Stimulated activated CD4-positive, alpha-beta T cell treated with anti-CD3 and anti-CD28 coated beads, Interleukin-12 subunit alpha, Interleukin-12 subunit beta, amount 100 ng/mL, for 24 hours (primary cell): ENCODE measurements at regions not wholly inside any gene's neighbourhood (a gene's known extent, or its start where the extent isn't known, plus 50 kb on each side); places are given as distances from the start of the nearest gene placed in this dataset.

Source experiments
- DNase-seq, 2 experiments: peaks; one replicate each; pipeline ENCODE4 v3.0.0-alpha.2; 2020; ENCODE audit warnings: low read depth in 2 of 2

DNA sequence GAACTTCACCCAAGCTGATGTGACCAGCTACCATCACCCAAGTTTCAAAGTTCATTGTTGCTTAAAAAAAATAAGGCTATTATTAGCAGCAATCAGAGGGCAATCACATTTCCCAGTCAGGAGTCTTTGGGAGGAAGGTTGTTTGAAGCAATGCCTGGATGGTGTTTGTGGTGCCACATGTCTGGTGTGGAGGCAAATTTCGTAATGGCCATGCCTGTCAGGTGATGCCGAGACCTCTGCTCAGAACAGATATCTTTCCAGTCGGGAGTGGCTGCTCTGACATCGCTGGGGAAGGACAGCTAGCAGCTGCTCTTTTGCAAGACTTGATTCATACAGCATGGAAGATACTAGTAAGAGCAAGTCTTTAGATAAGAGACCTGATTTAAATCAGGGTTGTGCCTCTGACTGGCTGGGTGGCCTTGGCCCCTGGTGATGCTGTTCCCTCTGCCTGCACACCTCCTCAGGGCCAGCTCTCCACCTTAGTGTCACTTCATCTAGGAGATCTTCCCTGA, 187.8 kb upstream of the JUN start:
- DNase-seq: no peak

DNA sequence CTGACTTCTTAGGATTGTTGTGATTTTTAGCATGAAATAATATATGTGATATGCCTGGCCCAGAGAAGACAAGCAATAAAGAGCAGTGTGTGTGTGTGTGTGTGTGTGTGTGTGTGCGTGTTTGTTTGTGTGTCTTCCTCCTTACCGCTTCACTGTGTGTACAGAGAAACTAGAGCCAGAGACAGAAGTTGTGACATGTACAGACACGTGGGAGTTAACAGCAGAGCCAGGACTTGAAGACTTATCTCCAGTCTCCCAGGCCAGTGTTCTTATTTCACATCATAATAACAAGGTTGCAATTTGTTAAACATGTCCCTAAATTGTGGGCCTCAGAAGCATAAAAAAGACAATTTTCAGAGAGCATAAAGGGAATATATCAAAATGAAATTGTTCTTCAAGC, 192.0 kb upstream of the JUN start:
- no peak for DNase-seq

DNA sequence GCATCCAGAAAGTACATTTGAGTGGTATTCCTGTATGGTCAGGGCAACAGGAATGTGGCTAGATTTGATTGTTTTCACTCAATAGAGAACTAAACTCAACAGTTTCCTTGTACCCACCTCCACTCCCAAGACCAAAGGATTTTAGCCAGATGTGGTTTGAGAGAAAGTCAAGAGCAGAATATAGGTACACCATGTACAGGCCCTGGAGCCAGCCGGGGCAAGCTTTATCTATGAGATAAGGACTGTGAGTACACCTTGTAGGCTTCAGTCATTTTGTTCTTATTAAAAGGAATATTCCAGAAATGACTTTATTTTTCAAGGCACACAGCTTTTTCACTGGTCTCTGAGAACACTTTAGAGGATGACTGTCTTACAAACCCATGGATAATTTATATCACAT, 192.4 kb upstream of the JUN start:
- no peak for DNase-seq

DNA sequence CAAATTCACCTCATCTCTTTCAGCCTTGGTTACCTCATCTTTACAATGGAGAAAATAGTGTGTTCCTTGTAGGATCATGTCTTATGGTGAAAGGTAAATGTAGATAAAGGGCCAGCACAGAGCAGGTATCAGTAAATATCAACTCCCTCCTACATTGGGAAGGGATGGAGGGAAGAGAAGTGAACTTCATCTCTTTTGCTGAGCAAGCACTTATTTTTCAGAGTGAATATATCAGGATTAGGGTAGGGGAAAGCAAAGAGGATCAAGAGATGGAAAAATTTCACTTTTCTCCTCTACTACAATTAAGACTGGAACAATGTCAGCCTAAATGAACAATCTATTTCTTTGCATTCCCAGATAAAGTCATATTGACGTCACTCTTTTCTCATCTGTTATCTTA, 193.8 kb upstream of the JUN start:
- no peak for DNase-seq

DNA sequence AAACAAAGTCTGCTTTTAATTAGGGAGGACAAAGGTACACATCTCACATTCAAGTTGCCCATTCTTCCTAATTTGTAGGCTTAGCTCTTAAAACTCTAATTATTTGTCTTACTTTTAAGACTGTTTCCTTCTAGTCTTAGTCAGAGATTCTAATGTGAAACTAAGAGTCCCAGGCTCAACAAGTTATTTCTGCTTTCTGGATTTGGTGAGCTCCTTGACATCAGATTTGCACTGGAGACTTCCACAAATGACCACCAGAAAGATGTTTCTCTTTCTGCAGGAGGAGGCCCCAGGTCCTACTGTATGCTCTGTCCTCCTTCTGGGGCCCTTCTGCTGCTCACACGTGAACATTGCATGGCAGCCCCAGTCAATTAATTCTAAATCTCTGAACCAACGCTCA, 194.2 kb upstream of the JUN start:
- DNase-seq: no peak

DNA sequence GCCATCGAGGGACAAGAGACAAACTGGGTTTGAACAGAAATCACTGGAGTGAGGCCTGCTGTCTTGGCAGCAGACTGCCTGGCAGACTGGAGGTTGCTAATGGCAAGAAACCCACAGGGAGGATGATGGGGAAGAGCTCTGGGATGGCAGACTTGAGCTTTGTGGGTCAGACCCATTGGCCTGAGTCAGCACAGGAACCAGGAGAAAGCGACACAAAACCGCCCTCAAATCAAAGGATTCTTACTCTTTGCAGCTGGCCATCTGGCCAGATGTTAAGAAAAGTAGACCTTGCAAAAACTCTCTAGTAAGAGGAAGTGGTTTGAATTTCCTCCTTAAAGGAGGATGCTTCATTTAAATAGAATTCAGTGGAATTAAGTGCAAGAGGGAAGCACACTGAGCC, 195.2 kb upstream of the JUN start:
- DNase-seq: no peak

DNA sequence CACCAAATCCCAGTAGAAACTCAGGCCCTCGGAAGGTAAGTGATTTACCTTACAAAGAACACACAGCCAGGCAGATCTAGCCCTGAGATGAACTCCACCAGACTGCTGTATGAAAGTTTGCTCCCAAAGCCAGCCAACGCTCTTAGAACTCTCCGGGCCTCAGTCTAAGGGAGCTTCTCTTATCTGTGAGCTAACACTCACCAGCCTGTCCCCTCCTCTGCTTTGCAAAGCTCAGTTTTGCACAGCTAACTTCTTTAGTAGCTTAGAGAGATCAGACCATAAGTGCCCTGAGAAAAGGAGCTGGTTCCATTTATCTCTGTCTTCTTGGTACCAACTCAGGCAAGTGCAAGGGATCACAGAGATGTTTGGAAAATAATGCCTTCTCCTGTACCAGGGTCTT, 195.8 kb upstream of the JUN start:
- DNase-seq: no peak

DNA sequence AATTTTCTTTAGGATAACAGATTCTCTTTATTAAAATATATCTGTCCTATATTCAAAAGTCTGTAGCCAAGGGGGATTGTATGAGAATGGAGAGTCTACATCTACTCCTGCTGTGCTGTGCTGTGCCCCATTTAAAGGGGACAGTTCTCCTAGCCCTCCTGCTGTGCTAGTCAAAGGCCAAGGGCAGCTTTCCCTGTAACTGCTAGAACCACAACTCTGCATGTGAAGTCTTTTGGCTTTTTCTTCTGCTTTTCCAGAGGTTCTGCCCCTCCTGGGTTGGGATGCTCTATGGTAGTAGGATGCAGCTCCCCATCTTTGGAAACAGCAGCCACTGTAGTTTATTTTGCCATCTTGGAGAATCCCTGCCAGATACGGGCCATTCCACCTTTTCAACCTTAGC, 197.5 kb upstream of the JUN start:
- DNase-seq: no peak

DNA sequence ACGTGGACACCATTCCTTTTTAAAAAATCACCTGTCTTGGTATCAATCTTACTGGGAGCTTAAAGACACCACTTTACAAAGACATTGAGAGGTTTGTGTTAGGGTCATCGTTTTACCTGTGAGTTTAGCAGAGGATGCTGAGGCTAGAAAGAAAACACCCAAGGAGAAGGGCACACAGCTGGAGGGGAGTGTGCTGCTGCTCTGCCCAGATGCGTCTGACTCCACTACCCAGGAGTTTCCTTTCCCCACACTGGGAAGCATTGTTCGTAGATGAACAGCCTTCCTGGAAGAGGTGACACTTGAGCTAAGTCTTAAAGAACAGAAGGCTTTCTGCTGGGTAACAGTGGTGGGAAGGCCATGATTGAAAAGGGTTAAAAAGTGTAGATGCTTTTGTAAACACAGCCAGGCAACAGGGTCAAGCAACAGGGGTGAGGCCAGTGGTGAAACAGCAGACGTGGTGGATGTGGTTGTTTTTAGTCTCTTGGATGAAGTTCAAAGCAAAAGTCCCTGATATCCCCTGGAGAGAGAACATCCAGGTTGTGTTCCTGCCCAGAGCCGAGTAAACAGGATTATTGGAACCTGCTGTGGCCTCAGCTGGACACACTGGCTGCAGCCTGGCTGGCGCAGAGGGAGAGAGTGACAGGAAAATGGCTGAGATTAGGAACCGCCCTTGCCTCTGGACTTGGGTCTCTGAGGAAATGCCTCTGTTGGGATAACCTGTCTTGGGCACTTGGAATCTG, 198.6 kb upstream of the JUN start:
- DNase-seq: no peak

DNA sequence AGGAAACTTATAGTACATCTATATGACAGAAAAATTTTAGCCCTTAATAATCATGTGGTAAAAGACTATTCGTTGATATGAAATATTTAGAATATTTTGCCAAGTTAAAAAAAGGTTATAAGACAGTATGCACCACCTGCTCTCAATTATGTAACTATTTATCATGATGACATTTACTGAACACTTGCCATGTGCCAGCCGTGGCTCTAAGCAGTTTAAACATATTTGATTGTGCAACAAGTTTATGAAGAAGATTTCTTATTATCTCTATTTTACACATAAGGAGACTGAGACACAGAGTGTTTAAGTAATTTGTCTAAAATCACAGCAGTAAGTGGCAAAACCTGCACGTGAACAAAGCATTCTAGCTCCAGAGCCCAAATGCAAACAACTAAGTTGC, 199.3 kb upstream of the JUN start:
- no peak for DNase-seq

DNA sequence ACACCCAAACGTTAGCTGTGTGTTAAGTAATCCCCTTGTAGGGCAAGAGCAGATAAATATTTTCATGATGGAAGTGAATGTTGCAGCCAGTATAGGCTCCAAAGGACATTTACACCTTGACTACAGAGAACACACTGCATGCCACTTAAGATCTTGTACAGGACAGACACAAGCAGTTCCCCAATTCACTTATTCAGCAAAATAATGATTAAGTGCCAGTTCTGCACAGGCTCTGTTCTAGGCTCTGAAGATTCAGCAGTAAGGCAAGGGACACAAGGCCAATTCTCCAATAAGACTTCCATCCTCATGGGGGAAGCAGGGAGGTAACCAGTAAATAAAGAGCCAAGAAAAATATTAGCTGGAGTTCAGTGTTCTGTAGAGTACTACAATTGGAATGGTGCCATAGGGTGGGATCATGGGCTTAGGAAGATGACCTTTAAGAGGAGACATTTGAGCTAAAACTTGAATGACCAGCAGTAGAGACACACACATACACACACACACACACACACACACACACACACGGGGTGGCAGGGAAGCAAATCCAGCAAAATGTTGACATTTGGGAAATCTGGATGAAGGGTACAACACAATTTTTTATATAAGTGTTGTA, 199.9 kb upstream of the JUN start:
- no peak for DNase-seq

DNA sequence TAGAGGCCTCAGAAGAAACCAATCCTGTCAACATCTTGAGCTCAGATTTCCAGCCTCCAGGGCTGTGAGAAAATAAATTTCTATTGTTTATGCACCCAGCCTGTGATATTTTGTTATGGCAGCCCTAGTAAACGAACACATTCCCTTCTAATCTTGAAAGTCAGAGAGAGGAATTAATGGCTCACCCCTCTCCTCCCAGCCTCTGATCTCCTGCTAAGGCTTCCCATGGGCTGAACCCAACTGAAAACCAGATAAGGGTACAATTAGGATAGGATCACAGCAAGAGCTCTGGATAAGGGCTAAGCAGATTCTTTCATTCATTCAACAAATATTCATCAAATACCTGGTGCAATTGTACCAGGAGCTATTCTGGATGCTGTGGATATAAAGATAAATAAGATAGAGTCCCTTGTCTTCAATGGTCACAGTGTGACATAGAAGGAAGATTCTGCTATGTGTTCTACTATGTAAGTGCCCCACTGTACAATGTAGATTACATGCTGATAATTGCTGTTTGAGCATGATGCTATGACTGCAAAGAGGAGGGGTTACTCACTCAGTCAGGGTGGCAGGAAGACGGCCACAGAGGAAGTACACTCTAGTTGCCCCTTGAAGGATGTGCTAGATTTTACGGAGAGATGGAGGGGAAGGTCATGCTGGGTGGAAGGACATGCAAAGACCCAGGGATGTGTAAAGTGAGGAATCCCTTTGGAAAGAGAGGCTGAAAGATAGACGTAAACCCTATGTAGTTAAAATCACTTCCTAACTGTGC, 203.3 kb upstream of the JUN start:
- DNase-seq: no peak

DNA sequence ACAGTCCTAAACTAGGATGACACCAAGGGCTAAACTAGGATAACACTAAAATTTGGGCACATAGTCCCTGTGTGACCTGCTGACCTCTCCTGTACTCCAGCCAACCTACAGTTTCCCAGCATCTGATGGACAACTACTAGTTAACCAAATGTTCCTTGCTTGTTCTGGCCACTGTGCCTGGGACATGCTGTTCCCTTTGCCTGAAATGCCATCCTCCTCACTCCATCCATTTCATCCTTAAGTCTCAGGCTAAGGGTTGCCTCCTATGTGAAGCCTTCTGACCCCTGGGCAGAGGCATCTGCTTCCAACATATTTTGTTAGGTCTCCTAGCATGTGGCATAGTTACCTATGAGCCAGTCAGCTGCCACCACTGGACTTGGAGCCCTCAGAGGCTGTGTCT, 204.9 kb upstream of the JUN start:
- no peak for DNase-seq

DNA sequence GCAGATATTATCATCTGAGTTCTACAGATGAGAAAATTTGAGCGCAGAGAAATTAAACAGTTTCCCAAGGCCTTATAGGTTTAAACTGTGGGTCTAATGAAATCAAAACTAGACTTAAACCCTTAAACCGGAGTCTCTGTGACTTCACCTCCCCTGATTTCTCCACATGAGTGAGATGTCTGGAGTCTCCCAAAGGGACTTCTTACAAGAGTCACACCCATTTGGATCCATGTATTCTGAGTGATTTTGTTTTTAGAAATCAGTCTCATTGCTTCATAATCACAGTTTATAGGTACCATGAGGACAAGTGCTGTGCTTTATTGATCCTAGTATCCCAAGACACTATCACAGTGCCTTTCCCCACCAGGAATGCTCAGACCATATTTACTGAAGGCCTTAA, 206.0 kb upstream of the JUN start:
- DNase-seq: no peak

DNA sequence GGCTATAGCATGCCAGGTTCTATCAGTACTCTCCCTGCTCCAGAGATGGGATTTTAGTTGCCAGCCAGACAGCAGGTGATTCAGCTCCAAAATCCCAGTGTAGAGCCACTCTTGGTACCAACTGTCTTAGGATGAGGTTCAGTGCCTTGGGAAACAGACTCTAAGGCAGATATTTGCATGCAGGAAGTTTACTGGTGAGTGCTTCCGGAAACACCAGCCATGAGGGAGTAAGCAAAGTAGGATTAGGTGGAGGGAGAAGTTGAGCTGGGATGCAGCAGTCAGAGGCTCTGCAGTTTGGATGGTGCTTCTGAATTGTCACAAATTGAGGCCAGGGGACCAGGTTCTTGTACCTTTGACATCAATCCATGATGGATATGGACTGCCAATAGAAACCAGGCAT, 207.5 kb upstream of the JUN start:
- DNase-seq: no peak

DNA sequence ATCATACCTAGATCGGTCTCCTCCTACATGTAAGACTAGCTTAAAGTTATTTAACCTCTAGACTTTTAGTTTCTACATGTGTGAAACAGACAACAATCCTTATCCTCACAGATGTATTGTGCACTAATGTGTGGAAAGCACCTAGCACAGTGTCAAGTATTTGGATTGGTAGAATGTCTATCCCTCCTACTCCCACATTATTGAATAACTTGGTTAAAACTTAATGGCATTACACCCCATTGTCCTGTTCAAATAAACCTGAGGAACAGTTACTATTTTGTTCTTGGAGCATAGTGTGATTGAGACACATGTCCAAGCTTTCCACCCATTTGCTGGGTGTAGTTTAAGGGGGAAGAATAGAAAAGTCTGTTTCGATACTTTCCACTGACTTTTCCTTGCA, 208.8 kb upstream of the JUN start:
- DNase-seq: no peak

DNA sequence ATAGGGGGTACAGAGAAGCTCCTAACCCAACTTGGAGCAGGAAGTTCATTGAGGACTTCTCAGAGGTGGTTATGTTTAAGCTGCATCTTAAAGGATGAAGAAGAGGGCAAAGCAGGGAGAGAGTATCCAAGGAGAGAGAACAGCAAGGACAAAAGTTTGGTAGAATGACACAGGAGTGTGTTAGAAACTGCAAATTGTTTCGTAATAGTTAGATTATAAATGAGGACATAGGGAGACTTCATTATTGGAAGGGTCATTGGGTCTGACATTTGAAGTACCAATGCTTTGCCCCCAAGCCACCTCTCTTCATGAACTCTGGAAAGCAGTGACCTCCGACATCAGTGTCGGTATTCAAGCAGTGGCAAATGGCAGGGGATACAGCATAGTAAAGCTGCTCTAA, 209.6 kb upstream of the JUN start:
- no peak for DNase-seq

DNA sequence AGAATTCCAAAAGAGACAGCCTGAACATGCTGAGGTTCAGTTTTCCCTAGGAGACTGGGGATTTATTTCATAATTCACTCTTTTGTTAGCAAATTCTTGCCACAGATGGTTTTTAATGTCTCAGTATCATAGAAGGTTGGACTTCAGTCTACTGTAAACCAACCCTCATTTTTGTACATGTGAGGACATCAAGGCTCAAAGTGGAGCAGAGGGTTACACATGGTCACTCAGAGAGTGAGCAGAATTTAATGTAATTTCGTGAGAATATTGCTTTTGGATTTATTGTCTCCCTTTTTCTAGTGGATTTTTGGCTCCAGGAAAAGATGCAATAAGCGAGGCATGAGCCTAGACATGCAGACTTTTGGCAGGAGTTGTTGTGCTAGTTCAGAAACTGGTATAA, 210.8 kb upstream of the JUN start:
- DNase-seq: no peak

DNA sequence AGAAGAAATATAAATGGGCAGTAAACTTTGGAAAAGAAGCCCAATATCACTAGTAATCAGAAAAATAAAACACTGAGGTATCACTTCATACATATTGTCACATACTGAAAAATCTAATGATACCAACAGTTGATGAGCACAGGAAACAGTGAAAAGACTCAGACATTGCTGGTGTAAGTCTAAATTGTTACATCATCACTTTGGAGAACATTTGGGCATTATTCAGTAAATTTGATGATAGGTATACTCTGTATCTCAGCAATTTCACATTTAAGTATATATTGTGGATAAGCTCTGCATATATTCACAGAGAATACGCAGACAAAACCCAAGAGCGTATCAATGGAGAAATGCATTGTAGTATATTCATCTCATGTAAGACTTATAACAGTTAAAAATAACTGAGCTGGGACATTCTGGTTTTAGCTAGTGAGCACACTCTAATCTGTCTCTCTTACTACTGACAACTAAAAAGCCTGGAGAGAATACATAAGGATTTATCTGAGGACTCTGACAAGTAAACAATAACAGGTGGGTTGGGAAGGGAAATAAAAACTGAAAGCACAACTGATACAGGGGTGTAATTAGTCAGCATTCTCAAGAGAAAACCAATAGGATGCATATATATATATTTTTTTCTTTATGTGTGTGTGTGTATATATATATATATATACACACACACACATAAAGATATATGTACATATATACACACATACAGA, 212.7 kb upstream of the JUN start:
- DNase-seq: no peak

DNA sequence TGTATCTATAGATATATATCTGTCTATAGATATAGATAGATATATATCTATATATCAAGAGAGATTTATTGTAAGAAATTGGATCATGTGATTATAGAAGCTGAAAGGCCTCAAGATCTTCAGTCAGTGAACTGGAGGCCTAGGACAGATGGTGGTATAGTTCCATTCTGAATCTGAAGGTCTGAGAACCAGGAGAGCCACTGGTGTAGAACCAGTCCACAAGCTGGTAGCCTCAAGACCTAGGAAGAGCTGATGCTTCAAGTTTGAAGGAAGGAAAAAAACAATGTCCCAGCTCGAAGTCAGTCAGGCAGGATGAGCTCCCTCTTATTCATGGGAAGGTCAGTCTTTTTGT, 213.2 kb upstream of the JUN start:
- DNase-seq: no peak

DNA sequence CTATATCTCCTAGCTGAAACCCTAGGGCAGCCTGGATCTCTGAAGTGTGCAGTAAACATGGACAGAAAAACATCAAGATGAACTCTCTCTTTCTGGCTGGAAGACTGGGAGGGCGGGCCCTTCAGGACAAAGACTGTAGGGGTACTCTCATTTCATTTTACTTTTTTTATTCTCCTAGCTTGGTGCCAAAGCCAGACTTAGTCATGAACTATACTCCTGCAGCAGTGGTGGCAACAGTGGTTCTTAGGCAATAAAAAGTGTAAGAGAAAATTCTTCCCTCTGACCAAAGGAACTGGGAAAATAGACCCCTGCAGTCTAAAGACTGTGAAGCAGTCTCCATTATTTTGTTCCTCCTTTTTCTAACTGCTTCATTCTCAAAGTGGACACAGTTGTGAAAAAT, 213.8 kb upstream of the JUN start:
- DNase-seq: no peak

DNA sequence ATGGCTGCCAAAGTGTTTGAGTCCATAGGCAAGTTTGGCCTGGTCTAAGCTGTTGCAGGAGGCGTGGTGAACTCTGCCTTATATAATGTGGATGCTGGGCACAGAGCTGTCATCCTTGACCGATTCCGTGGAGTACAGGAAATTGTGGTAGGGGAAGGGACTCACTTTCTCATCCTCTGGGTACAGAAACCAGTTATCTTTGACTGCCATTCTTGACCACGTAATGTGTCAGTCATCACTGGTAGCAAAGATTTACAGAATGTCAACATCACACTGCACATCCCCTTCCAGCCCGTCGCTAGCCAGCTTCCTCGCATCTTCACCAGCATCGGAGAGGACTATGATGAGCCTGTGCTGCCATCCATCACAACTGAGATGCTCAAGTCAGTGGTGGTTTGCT, 215.8 kb upstream of the JUN start:
- DNase-seq: no peak

DNA sequence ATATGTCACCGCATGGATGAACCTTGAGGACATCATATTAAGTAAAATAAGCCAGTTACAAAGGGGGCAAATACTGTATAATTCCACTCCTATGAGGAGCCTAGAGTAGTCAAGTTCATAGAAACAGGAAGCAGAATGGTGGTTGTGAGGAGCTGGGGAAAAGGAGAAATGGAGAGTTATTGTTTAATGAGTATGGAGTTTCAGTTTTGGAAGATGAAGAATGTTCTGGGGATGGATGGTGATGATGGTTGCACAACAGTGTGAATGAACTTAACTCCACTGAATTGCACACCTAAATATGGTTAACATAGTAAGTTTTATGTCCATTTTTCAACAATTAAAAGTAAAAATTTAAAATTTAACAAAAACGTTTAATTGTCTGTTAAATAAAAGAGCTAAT, 220.9 kb upstream of the JUN start:
- no peak for DNase-seq
